ENCODE measurements at regions not wholly inside any gene's neighbourhood (a gene's known extent, or its start where the extent isn't known, plus 50 kb on each side); places are given as distances from the start of the nearest gene placed in this dataset.

- TF ChIP-seq POLR2A (IDR thresholded peaks at IDR 0.05): no peak
- TF ChIP-seq EP300 (IDR thresholded peaks at IDR 0.05): no peak
- no peak for TF ChIP-seq POLR2AphosphoS5 (IDR thresholded peaks at IDR 0.05)
- no peak for TF ChIP-seq CTCF (IDR thresholded peaks at IDR 0.05)
- peaks cover 0 to 10% (median 0%) of the 10 kb centered on the region in 3 donors for H3K27me3 ChIP-seq
Measured at GRCh38 chr11:71117311-71117710, 135.1 kb downstream of the SHANK2 start.

GRCh38 chr11:71116693-71117040 is 135.7 kb downstream of the SHANK2 start:
- TF ChIP-seq POLR2AphosphoS5 (IDR thresholded peaks at IDR 0.05): no peak
- TF ChIP-seq EP300 (IDR thresholded peaks at IDR 0.05): no peak
- no peak for TF ChIP-seq POLR2A (IDR thresholded peaks at IDR 0.05)
- no peak for TF ChIP-seq CTCF (IDR thresholded peaks at IDR 0.05)
- Histone ChIP-seq H3K9me3 (no peaks in the 10 kb centered on the region), H3K4me1 (no peaks in the 10 kb centered on the region), H3K27ac (no peak overlapping the region), H3K36me3 (no peaks in the 10 kb centered on the region), H3K4me3 (no peak overlapping the region), H3K27me3 (peaks cover 0 to 17% (median 0%) of the 10 kb centered on the region in 3 donors)
- 84 to 94% methylated on average over 8 of the region's 8 CpGs for WGBS, 2 donors
- no peak for DNase-seq
- intact Hi-C loops (cut with DNase I): no loop called here

More at GRCh38 chr11:71117311-71117710, 135.1 kb downstream of the SHANK2 start:
- intact Hi-C loops (cut with DNase I): no loop called here
- DNase-seq: no peak
- WGBS, 2 donors: 62 to 86% methylated on average over 5 of the region's 5 CpGs
- Histone ChIP-seq H3K4me3 (no peak overlapping the region), H3K9me3 (no peaks in the 10 kb centered on the region), H3K27ac (no peak overlapping the region), H3K36me3 (no peaks in the 10 kb centered on the region), H3K4me1 (no peaks in the 10 kb centered on the region)

- Histone ChIP-seq H3K27me3 (peaks cover 0 to 22% (median 0%) of the 10 kb centered on the region in 3 donors), H3K36me3 (no peaks in the 10 kb centered on the region), H3K4me1 (no peaks in the 10 kb centered on the region), H3K9me3 (no peaks in the 10 kb centered on the region), H3K27ac (no peak overlapping the region), H3K4me3 (no peak overlapping the region)
- TF ChIP-seq POLR2AphosphoS5 (IDR thresholded peaks at IDR 0.05): no peak
- TF ChIP-seq CTCF (IDR thresholded peaks at IDR 0.05): no peak
- DNase-seq: no peak
- 68 to 88% methylated on average over 19 of the region's 19 CpGs for WGBS, 2 donors
- intact Hi-C loops (cut with DNase I): no loop called here
Measured at GRCh38 chr11:71115770-71116692, 136.3 kb downstream of the SHANK2 start.

DNA sequence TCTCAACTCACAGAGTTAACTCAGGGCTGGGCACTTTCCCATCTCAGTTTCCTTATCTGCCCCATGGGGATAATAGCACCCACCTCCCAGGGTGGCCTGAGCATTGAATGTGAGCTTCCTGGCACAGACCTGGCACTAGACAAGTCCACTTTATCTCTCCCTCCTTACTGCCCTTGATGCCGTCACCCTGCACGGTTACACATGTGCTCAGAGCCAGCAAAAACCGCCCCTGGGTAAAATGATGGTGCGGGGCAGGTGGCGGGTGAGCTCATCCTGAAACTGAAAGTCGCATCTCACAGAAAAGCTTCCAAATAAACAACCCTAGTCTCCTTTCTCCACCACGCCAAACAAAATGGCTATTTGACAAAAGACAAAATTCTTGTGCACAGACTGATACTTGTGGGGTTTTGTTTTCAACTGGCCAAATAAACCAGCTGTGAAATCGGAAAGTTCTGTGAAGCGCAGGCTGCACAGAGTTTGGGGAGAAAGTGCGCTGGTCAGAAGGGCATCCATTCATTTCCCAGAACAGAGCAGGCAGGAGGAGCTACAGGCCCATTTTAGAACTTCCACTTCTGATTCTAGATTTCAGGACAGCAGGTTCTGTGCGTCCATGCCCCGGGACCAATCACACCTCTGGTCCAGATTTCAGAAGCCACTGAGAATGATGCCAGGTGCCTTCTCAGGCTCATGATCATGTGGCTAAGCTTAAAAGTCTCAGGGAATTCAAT is 138.1 kb downstream of the SHANK2 start:
- no peaks in the 10 kb centered on the region for H3K36me3 ChIP-seq
- no peak for DNase-seq
- no peak overlapping the region for H3K27ac ChIP-seq
- intact Hi-C loops (cut with DNase I): no loop called here
- peaks cover 0 to 25% (median 0%) of the 10 kb centered on the region in 3 donors for H3K27me3 ChIP-seq
- H3K4me1 ChIP-seq: no peaks in the 10 kb centered on the region
- H3K4me3 ChIP-seq: no peak overlapping the region
- TF ChIP-seq EP300 (IDR thresholded peaks at IDR 0.05): no peak
- no peak for TF ChIP-seq CTCF (IDR thresholded peaks at IDR 0.05)
- no peak for TF ChIP-seq POLR2A (IDR thresholded peaks at IDR 0.05)
- no peak for TF ChIP-seq POLR2AphosphoS5 (IDR thresholded peaks at IDR 0.05)
- WGBS, 2 donors: 74 to 83% methylated on average over 12 of the region's 12 CpGs
- no peaks in the 10 kb centered on the region for H3K9me3 ChIP-seq

Data from sigmoid colon (tissue), 6 donors.